Adrenal gland (tissue), 5 donors: ENCODE measurements at regions not wholly inside any gene's neighbourhood (a gene's known extent, or its start where the extent isn't known, plus 50 kb on each side); places are given as distances from the start of the nearest gene placed in this dataset.

Source experiments
- CTCF ChIP-seq, 6 experiments: fragments of 450-650 bp in 4 of 6; fragments of 200-600 bp in 2 of 6; sonication (generic) in 1 of 6; IDR thresholded peaks; 1 replicate in 5 of 6; 2 replicates in 1 of 6; pipeline versions ENCODE4 v1.5.1 to v1.8.0; 2016 to 2021; ENCODE audit warnings: antibody characterized with exemption in 6 of 6, mild to moderate bottlenecking in 2 of 6, moderate library complexity in 1 of 6
- POLR2A ChIP-seq, 2 donors: fragments of 450-650 bp; IDR thresholded peaks; one replicate each; pipeline ENCODE4 v1.6.1; 2017; ENCODE audit warnings: antibody characterized with exemption in 2 of 2, mild to moderate bottlenecking in 2 of 2, moderate library complexity in 1 of 2
- donor health status: DM: no; HTN: no; CAD: no.

- no peak for TF ChIP-seq CTCF (IDR thresholded peaks at IDR 0.05)
- no peak for TF ChIP-seq POLR2A (IDR thresholded peaks at IDR 0.05)
These were observed 63.0 kb upstream of the LOXL4 start for GRCh38 chr10:98330987-98331386.
